ENCODE measurements at regions not wholly inside any gene's neighbourhood (a gene's known extent, or its start where the extent isn't known, plus 50 kb on each side); places are given as distances from the start of the nearest gene placed in this dataset.
A peak's percentile ranks its signal among the peaks of the same experiment; 100 is the strongest.

DNA sequence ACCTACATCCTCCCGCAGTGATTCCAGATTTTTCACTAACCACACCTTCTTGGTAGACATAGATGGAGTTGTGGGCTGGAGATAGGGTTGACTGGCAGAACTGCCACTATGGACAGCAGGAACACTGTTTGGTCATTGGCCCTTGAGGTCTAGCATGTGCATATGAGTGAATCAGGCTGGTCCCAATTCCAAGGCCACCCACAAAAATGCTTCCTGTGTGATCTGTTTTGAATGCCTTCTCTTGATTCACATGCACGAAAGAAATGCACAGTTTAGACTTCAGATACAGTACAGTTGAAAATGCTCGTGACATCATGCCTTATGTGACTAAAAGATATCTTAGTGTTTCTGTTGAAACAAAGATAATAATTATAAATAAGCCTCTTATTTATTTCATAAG, 285.8 kb upstream of the SEMA6D start:
- TF ChIP-seq, protein P1, sequence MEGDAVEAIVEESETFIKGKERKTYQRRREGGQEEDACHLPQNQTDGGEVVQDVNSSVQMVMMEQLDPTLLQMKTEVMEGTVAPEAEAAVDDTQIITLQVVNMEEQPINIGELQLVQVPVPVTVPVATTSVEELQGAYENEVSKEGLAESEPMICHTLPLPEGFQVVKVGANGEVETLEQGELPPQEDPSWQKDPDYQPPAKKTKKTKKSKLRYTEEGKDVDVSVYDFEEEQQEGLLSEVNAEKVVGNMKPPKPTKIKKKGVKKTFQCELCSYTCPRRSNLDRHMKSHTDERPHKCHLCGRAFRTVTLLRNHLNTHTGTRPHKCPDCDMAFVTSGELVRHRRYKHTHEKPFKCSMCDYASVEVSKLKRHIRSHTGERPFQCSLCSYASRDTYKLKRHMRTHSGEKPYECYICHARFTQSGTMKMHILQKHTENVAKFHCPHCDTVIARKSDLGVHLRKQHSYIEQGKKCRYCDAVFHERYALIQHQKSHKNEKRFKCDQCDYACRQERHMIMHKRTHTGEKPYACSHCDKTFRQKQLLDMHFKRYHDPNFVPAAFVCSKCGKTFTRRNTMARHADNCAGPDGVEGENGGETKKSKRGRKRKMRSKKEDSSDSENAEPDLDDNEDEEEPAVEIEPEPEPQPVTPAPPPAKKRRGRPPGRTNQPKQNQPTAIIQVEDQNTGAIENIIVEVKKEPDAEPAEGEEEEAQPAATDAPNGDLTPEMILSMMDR (IDR thresholded peaks at IDR 0.05; ENCODE audit: low read depth, low read length, missing control alignments), result no peak
- no peak overlapping the region for H3K4me3 ChIP-seq (replicated peaks; ENCODE audit: low read depth, low read length)

GRCh38 chr15:47432826-47433225, 284.5 kb upstream of the SEMA6D start:
- TF ChIP-seq, protein P1 (IDR thresholded peaks at IDR 0.05; ENCODE audit: low read depth, low read length, missing control alignments), result no peak
- no peak overlapping the region for H3K4me3 ChIP-seq (replicated peaks; ENCODE audit: low read depth, low read length)
- no peak for DNase-seq (ENCODE audit: extremely low read depth, low read depth)

More for the DNA sequence above, 285.8 kb upstream of the SEMA6D start:
- DNase-seq (ENCODE audit: extremely low read depth, low read depth), result no peak

- H3K4me3 ChIP-seq (replicated peaks; ENCODE audit: low read depth, low read length), result no peak overlapping the region
- no peak for DNase-seq (ENCODE audit: extremely low read depth, low read depth)
- TF ChIP-seq, protein P1 (IDR thresholded peaks at IDR 0.05; ENCODE audit: low read depth, low read length, missing control alignments), result no peak
These were observed 282.7 kb upstream of the SEMA6D start for GRCh38 chr15:47434596-47434995.

GRCh38 chr15:47437491-47437890, 279.8 kb upstream of the SEMA6D start:
- H3K4me3 ChIP-seq (replicated peaks; ENCODE audit: low read depth, low read length), result no peak overlapping the region
- TF ChIP-seq, protein P1 (IDR thresholded peaks at IDR 0.05; ENCODE audit: low read depth, low read length, missing control alignments), result no peak
- DNase-seq (ENCODE audit: extremely low read depth, low read depth), result no peak

DNA sequence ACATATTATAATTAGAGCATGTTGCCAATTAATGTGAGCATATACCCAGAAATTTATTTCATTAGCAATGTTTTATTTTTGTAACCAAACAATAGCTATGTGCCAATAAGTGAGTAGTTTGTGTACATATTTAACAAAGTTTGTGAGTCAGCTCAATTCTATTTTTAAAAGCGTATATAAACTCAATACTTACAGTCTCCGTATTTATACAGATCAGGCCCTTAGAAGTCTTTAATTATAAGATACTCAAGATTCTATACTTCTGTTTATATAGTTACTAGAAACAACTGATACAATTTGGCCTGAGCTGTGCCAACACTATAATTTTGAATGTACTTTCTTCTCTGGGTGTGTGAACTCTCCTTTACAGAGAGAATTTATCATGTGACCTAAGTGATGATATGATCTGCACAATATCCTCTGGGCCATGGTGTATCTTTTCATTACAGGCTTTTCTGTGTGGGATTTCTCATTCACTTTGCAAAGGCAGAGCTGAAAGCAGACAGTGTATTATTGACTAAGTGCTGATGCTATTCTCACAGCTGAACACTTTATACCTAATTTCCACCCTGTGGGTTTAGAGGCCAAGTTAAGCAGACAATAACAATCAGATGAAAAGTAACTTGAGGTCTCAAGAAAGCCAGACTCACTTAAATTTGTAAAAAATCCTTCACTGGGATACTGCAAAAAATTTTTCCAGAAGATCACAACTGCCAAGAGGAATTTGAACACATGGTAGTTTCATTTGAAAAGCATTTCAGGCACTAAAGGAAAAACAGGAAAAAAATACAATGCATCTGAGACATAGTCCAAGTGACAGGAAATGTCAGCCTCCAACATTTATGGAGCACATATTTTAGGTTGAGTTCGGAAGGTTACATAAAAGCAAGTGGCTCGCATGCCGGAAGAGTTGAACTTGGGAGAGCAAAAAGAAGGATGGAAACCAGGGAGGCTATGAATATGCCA, 277.9 kb upstream of the SEMA6D start:
- H3K4me3 ChIP-seq (replicated peaks; ENCODE audit: low read depth, low read length), result no peak overlapping the region
- TF ChIP-seq, protein P1 (IDR thresholded peaks at IDR 0.05; ENCODE audit: low read depth, low read length, missing control alignments), result no peak
- DNase-seq (ENCODE audit: extremely low read depth, low read depth), result no peak

GRCh38 chr15:47442371-47442770, 274.9 kb upstream of the SEMA6D start:
- peak; percentile 11 for DNase-seq (ENCODE audit: extremely low read depth, low read depth)
- TF ChIP-seq, protein P1 (IDR thresholded peaks at IDR 0.05; ENCODE audit: low read depth, low read length, missing control alignments), result no peak
- no peak overlapping the region for H3K4me3 ChIP-seq (replicated peaks; ENCODE audit: low read depth, low read length)
